ENCODE measurements at regions not wholly inside any gene's neighbourhood (a gene's known extent, or its start where the extent isn't known, plus 50 kb on each side); places are given as distances from the start of the nearest gene placed in this dataset.
"Not testable (repeated sequence)": the region's sequence is repeated elsewhere in the genome, so short reads cannot be mapped to it uniquely, and the experiment has no call there.

DNA sequence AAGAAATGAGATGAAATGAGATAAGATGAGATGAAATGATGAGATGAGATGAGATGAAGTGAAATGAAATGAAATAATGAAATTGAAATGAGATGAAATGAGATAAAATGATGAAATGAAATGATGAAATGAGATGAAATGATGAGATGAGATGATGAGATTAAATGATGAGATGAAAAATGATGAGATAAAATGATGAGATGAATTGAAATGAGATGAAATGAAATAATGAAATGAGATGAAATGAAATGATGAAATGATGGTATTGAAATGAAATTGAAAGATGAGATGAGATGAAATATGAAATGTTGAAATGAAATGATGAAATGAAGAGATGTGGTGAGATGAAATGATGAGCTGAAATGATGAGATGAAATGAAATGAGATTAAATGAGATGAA, 231.0 kb downstream of the GOLGA6L6 start:
- TF ChIP-seq JUND (IDR thresholded peaks at IDR 0.05; ENCODE audit: low read depth), result no peak
- in situ Hi-C loops (cut with HindIII; ENCODE audit: low pct_unique_long_range_greater_than_20kb, low sequenced_read_pairs), result no loop called here
- no peak for DNase-seq (ENCODE audit: low read depth in 1 of 2, low spot score in 1 of 2)

DNA sequence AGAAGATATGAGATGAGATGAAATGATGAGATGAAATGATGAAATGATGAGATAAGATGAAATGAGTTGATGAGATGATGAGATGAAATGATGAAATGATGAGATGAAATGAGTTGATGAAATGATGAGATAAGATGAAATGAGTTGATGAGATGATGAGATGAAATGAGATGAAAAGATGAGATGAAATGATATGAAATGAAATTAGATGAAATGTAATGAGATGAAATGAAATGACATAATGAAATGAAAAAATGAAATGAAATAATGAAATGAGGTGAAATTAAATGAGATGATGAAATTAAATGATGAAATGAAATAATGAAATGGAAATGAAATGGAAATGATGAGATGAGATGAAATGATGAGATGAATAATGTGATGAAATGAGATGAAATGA, 231.6 kb downstream of the GOLGA6L6 start:
- in situ Hi-C loops (cut with HindIII; ENCODE audit: low pct_unique_long_range_greater_than_20kb, low sequenced_read_pairs); DNase-seq (ENCODE audit: low read depth in 1 of 2, low spot score in 1 of 2): not testable (repeated sequence)

DNA sequence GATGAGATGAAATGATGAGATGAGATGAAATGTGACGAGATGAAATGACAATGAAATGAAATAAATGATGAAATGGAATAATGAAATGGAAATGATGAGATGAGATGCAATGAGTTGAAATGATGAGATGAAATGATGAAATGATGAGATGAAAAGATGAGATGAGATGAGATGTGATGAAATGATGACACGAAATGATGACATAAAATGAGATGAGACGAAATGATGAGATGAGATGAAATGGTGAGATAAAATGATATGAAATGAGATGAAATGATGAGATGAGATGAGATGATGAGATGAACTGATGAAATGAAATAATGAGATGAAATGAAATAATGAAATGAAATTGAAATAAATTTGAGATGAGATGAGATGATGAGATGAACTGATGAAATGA, 232.2 kb downstream of the GOLGA6L6 start:
- in situ Hi-C loops (cut with HindIII; ENCODE audit: low pct_unique_long_range_greater_than_20kb, low sequenced_read_pairs); DNase-seq (ENCODE audit: low read depth in 1 of 2, low spot score in 1 of 2): not testable (repeated sequence)

DNA sequence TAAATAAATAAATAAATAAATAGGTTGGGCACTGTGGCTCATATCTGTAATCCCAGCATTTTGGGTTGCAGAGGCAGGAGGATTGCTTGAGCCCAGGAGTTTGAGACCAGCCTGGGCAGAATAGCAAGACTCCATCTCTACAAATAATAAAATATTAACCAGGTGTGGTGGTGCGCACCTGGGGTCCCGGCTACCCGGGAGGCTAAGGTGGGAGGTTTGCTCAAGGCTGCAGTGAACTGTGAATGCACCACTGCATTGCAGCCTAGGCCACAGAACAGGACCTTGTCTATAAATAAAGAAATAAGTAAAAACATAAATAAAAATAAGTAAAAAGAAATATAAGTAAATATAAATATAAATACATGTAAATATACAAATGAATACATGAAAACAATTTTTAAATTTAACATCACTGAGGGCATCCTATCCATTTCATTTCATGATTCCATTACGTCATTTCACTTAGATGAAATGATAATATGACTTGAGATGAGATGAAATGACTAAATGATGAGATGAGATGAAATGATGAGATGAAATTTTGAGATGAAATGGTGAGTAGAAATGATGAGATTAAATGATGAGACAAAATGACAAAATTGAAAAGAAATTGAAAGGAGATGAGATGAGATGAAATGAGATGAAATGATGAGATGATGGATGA, 233.4 kb downstream of the GOLGA6L6 start:
- DNase-seq (ENCODE audit: low read depth in 1 of 2, low spot score in 1 of 2); in situ Hi-C loops (cut with HindIII; ENCODE audit: low pct_unique_long_range_greater_than_20kb, low sequenced_read_pairs): not testable (repeated sequence)

DNA sequence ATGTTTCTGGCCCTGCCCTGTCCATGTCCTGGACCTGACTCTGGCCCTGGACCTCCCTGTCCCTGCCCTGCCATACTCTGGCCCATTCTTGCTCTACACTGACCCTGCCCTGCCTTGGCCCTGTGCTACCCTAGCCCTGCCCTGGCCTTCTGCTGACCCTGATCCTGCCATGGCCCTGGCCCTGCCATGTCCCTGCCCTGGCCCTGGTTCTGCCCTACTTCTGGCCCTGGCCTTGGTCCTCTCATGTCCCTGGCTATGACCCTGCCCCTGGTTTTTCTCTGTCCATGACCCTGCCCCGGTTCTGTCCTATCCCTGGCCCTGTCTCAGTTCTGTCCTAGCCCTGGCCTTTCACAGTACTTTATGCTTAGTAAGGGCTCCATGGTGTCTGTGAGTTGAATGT, 234.5 kb downstream of the GOLGA6L6 start:
- in situ Hi-C loops (cut with HindIII; ENCODE audit: low pct_unique_long_range_greater_than_20kb, low sequenced_read_pairs); DNase-seq (ENCODE audit: low read depth in 1 of 2, low spot score in 1 of 2): not testable (repeated sequence)

DNA sequence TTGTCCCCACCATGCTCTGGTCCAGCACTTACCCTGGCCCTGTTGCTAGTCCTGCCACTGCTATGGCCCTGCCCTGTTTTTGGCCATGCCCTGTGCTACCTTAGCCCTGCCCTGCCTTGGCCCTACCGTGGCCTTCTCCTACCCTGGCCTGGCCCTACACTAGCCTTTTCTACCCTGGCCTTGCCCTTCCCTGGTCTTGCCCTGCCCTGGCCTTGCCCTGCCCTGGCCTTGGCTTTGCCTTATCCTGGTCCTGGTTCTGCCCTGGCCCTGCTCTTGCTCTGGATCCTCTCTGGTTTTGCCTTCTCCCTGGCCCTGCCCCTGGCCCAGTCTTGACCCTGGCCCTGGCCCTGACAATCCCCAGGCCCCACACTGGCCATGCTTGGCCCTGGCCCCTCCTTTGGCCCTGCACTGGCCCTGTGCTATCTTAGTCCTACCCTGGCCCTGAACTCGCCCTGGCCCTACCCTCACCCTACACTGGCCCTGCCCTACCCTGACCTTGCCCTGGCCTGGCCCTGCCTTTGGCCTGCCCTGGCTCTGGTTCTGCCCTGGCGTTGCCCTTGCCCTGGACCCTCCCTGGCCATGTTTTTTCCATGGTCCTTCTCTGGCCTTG, 235.0 kb downstream of the GOLGA6L6 start:
- DNase-seq (ENCODE audit: low read depth in 1 of 2, low spot score in 1 of 2); in situ Hi-C loops (cut with HindIII; ENCODE audit: low pct_unique_long_range_greater_than_20kb, low sequenced_read_pairs): not testable (repeated sequence)

DNA sequence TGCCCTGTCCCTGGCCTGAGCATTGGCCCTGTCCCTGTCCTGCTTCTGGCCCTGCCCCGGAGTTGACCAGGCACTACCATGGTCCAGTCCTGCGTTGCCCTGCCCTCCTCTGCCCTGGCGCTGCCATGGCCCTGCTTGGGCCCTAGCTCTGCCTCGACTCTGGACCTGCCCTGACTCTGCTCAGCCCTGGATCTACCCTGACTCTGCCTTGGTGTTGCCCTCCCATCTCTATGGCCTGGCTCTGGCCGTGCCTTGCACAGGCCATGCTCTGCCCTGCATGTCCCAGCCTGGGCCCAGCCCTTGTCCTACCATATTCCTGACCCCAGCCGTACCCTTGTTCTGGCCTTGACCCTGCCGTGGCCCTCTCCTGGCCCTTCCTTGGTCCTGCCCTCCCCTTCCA, 235.7 kb downstream of the GOLGA6L6 start:
- in situ Hi-C loops (cut with HindIII; ENCODE audit: low pct_unique_long_range_greater_than_20kb, low sequenced_read_pairs); DNase-seq (ENCODE audit: low read depth in 1 of 2, low spot score in 1 of 2): not testable (repeated sequence)

DNA sequence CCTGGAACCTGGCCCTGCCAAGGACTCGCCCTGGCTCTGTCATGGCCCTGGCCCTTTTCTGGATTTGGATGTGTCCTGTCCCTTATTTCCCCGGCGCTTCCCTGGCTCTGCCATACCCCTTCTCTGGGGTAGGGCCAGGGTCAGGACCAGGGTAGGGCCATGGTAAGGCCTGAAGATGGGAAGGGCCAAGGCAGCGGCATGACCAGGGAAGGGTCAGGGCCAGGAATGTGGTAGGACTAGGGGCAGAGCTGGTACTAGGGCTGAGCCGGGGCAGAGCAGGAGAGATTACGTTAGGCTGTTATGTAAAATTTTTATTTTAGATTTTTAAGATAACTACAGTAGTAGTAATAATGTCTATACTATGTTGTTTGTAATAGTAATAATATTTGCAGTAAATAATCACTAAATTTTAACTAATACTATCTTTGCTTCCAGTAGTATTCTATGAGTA, 236.6 kb downstream of the GOLGA6L6 start:
- in situ Hi-C loops (cut with HindIII; ENCODE audit: low pct_unique_long_range_greater_than_20kb, low sequenced_read_pairs); DNase-seq (ENCODE audit: low read depth in 1 of 2, low spot score in 1 of 2): not testable (repeated sequence)

DNA sequence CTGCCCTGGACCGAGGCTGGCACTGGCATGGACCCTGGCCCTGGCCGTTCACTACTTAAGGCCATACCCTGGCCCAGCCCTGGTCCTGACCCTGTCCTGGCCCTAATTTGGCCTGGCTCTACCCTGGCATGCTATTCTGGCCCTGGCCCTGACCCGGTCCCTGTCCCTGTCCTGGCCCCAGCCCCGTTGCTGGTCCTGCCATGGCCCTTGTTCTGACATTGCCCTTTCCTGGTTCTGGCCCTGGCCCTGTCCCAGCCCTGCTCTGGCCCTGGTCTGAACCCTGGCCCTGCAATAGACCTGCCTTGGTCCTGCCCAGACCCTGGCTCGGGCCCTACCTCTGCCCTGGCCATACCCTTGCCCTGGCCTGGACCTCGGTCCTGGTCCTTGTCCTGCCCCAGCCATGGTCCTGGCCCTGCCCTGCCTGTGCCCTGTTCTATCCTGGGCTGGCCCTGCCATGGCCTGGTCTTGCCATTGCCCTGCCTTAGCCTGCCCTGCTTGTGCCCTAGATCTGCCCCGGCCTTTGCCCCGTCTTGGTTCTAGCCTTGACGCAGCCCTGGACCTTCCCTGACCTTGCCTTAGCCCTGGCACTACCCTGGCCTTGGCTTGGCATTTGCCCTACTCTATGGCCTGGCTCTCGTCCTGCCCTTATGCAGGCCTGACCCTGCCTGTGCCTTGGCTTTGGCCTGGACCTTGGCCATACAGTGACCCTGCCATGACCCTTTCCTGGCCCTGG, 237.2 kb downstream of the GOLGA6L6 start:
- DNase-seq (ENCODE audit: low read depth in 1 of 2, low spot score in 1 of 2); in situ Hi-C loops (cut with HindIII; ENCODE audit: low pct_unique_long_range_greater_than_20kb, low sequenced_read_pairs): not testable (repeated sequence)

DNA sequence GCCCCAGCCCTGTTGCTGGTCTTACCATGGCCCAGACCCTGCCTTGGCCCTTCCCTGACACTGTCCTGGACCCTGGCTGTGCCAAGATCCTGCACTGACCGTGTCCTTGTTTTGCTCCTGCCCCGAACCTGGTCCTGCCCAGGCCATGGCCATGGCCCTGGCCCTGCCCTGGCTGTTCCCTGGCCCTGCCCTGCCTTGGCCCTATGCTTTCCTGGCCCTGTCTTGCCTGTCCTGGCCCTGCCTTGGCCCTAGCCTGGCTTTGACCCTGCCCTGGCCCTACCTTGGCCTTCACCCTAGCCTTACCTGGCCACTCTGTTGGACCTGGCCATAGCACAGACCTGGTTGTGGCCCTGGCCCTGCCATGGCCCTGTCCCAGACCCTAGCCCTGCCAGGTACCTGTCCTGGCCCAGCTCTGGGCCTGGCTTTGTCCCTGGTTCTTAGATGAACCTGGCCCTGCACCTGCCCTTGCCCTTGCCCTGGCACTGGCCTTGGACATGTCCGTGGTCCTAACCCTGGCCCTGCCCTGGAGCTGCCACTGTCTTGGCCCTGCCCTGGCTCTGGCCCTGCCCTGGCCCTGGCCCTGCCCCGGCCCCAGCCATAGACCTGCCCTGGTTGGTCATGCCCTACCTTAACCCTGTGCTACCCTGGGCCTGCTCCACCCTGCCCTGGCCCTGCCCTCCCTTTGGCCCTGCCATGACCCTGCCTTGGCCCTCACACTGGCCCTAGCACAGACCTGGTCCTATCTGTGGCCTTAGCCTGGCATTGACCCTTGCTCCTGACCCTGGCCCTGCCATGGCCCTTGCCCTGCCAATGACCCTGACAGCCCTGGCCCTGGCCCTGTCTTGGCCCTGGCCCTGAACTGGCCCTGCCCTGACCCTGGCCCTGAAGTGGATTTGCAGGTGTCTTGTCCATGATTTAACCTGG, 238.1 kb downstream of the GOLGA6L6 start:
- DNase-seq (ENCODE audit: low read depth in 1 of 2, low spot score in 1 of 2); in situ Hi-C loops (cut with HindIII; ENCODE audit: low pct_unique_long_range_greater_than_20kb, low sequenced_read_pairs): not testable (repeated sequence)

DNA sequence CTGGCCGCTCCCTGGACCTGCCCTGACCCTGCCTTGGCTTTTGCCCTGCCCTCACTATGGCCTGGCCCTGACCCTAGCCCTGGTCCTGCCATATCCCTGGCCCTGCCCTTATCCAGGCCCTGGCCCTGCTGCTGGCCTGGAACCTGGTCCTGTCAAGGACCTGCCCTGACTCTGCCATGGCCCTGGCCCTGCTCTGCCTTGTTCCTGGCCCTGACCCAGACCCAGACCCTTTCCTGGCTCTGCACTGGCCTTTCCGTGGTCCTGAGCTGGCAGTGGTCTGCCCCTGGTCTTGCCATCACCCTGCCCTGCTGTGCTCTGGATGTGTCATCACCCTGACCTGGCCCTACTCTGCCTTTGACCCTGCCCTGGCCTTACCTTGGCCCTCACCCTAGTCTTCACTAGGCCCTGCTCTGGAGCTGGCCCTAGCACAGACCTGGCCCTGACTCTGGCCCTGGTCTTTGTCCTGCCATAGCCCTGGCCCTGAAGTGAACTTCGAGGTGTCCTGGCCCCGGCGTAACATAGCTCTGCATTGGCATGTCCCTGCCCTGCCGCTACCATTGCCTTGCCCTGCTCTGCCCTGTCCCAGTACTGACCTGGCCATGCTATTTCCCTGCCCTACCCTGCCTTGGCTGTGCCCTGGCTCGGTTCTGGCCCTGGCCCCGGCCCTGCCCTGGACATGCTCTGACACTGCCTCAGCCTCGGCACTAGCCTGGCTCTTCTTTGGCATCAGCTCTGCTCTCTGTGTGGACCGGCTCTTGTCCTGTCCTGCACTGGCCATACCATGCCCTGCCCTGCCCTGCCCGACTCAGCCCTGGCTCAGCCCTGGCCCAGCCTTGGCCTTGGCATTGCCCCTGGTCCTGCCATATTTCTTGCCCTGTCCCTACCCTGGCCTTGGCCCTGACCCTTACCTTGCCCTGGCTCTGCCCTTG, 239.2 kb downstream of the GOLGA6L6 start:
- in situ Hi-C loops (cut with HindIII; ENCODE audit: low pct_unique_long_range_greater_than_20kb, low sequenced_read_pairs); DNase-seq (ENCODE audit: low read depth in 1 of 2, low spot score in 1 of 2): not testable (repeated sequence)

DNA sequence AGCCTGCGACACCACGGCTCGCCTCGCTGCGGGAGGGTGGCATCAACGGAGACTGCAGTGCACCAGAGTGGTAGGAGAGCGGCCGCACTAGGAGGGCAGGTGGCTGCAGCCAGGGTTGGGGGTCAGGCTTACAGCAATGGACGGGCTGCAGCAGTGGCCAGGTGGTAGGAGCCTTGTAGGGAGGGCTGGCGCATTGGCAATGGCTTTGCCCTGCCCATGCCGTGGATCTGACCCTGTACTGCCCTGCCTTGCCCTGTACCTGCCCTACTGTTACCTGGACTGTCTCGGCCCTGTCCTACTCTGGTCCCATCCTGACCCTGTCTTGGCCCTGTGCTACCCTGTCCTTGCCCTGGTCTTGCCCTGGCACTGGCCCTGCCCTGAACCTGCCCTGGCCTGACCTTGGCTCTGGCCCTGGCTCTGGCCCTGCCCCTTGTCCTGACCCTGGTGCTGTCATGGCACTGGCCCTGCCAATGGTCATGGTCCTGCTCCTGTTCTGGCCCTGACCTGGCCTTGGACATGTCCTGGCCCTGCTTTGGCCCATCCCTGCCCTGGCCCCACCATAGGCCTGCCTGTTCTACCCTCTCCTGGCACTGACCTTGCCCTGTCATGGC, 240.0 kb downstream of the GOLGA6L6 start:
- DNase-seq (ENCODE audit: low read depth in 1 of 2, low spot score in 1 of 2); in situ Hi-C loops (cut with HindIII; ENCODE audit: low pct_unique_long_range_greater_than_20kb, low sequenced_read_pairs): not testable (repeated sequence)

DNA sequence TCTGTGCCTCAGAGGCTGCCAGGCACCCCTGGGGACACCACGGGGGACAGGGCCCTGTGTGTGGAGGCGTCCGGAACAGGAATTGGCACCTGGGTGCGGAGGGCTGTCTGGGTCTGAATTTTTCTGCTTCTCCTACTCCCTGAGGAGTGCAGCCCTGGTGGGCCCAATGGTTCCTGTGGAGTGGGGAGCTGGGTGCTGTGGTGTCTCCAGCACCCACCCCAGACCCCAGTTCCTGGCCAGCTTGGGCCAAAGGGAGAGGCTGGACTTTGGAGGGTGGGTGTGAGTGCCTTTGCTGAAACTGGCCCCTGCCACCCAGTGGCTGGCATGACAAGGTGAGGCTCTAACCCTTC, 240.6 kb downstream of the GOLGA6L6 start:
- in situ Hi-C loops (cut with HindIII; ENCODE audit: low pct_unique_long_range_greater_than_20kb, low sequenced_read_pairs); DNase-seq (ENCODE audit: low read depth in 1 of 2, low spot score in 1 of 2): not testable (repeated sequence)

DNA sequence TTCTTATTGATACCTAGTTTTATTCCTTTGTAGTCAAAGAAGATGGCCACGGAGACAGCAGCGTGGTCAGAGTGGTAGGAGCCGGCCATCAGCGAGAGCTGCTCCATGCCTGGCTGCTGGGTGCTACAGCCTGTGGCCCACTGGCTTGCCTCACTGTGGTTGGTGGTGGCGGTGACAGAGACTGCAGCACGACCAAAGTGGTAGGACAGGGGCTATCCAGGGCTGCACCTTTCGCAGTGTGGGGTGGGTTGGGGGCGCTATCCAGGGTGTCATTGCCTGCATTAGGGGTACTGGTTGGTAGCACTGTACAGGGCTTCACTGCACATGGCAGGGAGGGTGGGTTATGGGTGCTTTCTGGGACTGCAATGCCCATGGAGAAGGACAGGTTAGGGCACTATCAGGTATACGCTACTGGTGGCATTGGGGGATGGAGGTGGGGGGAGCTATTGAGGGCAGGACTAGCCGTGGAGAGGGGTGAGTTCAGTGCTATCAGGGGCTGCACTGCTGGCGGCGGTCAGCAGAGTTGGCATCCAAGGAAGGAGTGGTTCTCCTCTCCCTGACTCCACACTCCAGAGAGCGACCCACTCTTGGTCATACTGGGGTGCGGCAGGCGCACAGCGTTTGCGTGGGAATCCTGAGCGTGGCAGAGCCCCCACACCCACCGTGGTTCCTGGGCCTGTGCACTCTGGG, 241.1 kb downstream of the GOLGA6L6 start:
- in situ Hi-C loops (cut with HindIII; ENCODE audit: low pct_unique_long_range_greater_than_20kb, low sequenced_read_pairs); DNase-seq (ENCODE audit: low read depth in 1 of 2, low spot score in 1 of 2): not testable (repeated sequence)

DNA sequence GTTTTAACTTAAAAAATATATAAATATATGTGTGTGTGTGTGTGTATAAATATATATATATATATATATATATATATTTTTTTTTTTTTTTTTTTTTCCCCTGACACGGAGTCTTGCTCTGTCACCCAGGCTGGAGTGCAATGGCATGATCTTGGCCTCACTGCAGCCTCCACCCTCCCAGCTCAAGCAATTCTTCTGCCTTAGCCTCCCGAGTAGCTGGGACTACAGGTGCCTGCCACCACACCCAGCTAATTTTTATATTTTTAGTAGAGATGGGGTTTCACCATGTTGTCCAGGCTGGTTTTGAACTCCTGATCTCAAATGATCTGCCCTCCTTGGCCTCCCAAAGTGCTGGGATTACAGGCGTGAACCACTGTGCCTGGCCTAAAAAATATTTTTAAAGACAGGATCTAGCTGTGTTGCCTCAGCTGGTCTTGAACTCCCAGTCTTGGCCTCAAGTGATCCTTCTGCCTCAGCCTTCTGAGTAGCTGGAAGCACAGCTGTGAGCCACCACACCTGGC, 243.9 kb downstream of the GOLGA6L6 start:
- in situ Hi-C loops (cut with HindIII; ENCODE audit: low pct_unique_long_range_greater_than_20kb, low sequenced_read_pairs), result not testable (repeated sequence)

DNA sequence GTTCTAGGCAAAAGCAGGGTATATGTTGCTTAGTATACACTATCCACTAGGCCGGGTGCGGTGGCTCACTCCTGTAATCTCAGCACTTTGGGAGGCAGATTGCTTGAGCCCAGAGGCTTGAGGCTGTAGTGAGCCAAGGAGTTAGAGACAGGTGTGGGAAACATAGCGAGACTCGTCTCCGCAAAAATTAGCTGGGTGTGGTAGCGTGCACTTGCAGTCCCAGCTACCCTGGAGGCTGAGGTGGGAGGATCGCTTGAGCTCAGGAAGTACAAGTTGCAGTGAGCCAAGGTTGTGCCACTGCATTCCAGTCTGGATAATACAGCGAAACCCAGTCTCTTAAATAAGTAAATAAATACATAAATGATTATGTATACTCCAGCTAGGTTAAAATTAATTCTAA, 245.3 kb downstream of the GOLGA6L6 start:
- DNase-seq (ENCODE audit: low read depth in 1 of 2, low spot score in 1 of 2); in situ Hi-C loops (cut with HindIII; ENCODE audit: low pct_unique_long_range_greater_than_20kb, low sequenced_read_pairs): not testable (repeated sequence)

More for the DNA sequence above, 243.9 kb downstream of the GOLGA6L6 start:
- DNase-seq (ENCODE audit: low read depth in 1 of 2, low spot score in 1 of 2), result not testable (repeated sequence)
